GM18511 (cell line): ENCODE measurements at regions not wholly inside any gene's neighbourhood (a gene's known extent, or its start where the extent isn't known, plus 50 kb on each side); places are given as distances from the start of the nearest gene placed in this dataset.

Experiments used
- ATAC-seq: cut with Tn5 transposase; IDR thresholded peaks from one replicate; pipeline ENCODE4 v1.9.1; 2021; ENCODE audit warnings: mild to moderate bottlenecking, moderate library complexity; ENCODE audit not compliant: unreplicated experiment

DNA sequence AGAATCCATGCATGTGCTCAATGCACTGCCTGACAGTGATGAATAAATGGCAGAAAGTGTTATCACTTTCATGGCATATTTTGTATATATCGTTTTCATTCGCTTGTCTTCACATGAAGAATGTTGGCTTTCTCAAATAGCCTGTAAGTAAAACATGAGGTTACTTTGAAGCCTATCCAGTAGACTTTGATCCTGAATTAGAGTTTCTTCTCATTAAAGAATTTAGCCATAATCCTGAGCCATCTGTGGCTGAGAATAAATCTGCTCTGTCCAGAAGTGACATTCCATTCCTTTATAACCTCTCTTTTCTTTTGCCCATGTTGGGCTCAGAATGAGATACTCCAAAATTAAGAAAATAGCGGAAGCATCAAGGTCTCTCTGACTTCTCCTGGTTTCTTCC is 1071.7 kb upstream of the TENM4 start:
- ATAC-seq = no peak

DNA sequence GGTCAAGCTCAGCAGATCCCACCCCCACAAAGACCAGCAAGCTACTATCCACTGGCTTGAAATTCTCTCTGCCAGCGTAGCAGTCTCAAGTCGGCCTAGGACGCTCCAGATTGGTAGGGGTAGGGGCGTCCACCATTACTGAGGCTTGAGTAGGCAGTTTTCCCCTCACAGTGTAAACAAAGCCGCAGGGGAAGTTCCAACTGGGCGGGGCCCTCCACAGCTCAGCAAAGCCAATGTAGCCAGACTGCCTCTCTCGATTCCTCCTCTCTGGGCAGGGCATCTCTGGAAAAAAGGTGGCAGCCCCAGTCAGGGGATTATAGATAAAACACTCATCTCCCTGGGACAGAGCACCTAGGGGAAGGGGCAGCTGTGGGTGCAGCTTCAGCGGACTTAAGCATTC is 1064.9 kb upstream of the TENM4 start:
- ATAC-seq = no peak

DNA sequence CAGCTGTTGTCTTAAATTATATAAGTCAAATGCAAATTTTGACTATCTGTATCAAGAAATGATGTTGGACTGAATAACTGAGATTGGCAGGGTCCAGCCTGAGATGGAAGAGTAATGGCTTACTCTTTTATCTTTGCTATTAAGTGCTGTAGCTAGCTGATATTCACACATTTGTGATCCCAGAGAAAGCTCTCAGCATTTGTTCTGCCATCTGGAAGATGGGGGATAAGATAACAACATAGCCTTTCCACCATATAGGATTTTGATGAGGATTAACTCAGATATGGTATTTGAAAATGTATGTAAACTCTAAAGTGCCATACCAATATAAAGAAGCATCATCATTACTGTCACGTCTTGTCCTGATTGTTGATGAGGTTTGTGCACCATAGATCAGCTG is 1063.2 kb upstream of the TENM4 start:
- no peak for ATAC-seq

DNA sequence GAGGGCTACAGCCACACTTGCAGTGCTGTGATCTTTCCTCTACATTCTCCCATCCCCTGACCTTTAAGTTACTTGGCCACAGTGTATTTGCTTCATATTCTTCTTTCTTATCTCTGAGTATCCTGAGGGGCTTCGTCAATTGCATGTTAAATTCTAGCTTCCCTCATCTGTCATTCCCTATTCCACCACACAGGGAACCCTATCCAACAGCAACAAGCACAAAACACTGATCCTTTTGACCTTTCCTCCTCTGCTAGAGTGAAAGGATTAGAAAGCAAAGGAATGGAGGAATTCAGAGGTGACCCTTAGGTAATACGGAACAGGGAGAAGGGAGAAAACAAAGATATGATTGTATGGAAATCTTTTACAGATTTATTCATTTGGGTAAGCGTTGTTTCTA is 1061.7 kb upstream of the TENM4 start:
- no peak for ATAC-seq

DNA sequence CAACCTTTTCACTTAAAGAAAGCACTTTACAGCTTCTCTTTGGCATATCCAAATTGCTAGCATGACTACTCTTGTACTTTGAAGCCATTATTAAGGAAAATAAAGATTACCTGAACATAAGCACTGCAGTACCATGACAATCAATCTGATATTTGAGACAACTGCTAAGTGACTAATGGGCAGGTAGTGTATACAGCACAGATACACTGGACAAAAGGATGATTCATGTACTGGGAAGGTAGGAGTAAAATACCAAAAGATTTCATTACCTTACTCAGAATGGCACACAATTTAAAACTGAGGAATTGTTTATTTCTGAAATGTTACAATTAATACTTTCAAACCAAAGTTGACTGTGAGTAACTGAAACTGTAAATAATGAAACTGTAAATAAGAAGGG is 1054.3 kb upstream of the TENM4 start:
- ATAC-seq = no peak

DNA sequence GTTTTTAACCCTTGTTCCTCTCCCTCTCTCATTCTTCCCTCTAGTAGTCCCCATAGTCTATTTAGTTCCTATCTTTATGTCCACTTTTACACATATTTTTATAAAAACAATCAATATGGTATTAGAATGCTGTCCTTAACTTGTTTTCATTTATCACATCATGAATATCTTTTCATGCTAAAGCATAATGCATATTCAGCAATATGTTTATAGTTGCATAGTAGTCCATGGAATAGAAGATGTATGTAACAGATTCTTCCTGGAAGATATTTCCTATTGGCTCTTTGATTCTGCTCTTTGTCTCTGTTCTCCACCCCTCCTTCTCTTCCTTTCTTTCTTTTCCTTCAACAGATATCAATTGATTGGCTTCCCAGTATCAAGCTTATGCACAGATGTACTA is 1047.1 kb upstream of the TENM4 start:
- no peak for ATAC-seq

DNA sequence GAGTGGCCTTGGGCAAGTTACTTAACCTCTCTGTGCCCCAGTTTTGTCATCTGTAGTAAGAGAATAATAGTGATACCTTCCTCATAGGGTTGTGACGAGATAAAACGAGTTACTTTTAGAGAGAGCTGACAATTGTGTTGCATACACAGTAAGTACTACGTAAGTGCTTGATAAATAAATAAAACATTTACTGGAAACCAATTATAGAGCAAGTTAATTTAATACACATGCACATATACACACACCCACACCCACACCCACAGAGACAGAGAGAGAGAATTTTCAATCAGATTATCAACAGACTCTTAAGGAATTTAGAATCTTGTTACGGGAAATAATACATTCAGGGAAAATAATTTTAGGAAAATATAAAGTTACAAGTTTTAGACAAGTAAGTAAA is 1045.8 kb upstream of the TENM4 start:
- ATAC-seq = no peak

DNA sequence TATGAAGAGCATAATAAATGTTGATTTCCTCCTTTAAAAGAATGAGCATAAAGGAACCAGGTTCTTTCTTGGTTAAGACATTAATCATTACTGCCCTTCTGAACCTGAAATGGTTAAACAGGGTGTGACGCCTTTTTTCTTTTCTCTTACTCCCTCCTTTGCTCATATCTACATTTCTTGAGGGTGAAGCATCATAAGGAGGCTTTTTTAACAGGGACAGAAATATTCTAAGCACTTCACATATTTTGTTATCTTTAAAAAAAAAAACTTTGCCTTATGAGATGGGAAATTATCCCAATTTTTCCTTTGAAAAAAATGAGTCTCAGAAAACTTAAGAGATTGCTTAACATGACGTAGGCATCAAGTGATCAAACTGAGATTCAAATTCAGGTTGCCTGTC is 1036.3 kb upstream of the TENM4 start:
- no peak for ATAC-seq

DNA sequence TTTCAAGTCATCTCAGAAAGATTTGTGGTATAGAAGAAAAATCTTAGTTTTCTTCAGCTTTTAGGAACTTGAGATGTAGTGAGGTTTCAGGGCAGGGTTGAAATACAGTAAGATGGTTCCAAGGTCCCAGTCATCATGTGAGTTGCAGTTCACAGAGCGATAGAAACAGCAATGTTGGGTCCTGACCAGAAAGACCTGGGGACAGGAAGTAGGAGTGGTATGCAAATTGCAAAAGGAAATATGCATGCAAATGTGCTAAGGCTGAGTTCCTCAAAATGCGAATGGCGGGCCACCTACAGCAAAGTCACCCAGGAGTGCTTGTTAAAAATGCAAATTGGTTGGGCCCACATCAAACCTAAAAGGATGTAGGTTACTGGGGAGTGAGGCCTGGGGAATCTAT is 1032.7 kb upstream of the TENM4 start:
- no peak for ATAC-seq

DNA sequence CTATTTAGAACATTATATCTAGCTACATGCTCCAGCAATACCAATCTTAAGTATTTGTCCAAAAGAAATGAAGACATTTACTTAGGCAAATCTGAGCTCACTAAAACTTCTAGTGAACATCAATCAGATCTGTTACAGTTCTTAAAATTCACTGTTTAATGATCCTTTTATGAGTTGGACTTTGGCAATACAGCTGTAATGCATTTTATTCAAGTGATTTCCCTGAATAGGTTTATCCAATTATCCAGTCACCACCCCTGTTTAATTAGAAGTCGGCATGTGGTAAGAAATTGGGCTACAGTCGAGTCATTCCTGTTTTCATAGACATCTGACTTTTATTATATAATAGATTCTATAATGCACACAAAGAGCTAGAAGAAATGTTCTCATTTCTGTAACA is 1029.0 kb upstream of the TENM4 start:
- ATAC-seq = no peak

DNA sequence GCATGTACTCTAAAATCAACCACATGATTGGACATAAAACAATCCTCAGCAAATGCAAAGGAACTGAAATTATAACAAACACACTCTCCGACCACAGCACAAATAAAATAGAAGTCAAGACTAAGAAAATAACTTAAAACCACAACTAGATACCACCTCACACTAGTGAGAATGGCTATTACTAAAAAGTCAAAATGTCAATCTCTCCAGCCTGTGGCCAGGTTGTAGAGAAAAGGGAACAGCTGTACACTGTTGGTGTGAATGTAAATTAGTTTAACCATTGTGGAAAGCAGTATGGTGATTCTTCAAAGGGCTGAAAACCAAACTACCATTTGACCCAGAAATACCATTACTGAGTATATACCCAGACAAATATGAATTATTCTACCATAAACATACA is 1025.7 kb upstream of the TENM4 start:
- no peak for ATAC-seq

DNA sequence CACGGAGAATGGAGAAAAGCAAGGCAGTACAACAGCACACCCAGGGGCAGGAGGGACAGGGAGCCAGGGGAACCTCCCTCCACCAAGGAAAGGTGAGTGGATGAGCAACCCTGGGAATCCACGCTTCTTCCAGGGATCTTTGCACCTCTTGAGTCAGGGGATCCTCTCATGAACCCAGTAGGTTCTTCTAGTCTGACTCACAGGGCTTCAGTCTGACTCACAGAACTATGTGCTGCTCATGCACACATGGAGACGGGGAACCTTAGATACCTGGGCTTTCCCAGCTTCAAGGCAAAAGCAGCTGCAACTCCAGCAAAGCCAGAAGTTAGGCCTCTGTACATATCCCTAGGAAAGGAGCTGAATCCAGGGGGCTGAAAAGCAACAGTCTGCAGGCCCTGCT is 1021.4 kb upstream of the TENM4 start:
- ATAC-seq = no peak

DNA sequence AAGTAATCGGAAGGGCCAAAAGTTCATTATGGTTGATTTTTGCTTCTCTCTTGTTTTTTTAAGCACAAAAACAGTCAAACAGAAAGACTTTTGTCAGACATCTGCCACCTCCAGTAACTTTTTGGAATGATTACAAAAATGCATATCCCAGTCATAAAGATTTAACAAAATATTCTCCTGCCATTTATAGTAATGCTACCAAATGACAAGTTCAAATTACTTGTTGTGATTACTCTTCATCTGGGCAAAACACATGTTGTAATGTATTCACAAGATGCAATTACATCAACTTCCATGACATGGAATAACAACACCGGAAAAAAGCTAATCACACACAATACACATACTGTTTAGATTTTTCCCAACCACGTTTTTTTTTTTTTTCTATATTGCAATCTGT is 1017.5 kb upstream of the TENM4 start:
- ATAC-seq = no peak

DNA sequence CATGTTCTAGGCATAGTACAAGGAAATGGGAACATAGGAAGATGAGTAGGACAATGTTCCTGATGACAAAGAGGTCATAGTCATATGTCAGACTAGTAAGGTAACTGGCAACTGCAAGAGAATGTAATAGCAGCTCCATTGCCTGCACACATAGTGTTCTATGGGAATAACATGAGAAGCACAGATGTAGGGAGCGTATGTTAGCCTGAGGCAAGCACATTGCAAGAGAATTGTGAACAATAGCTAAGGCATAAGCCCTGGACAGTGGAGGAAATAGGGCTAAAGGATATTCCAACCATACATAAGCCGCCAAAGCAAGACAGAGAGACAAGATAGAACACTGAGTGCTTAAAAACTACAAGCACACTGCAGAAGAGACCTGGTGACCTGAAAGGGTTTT is 1017.0 kb upstream of the TENM4 start:
- no peak for ATAC-seq

DNA sequence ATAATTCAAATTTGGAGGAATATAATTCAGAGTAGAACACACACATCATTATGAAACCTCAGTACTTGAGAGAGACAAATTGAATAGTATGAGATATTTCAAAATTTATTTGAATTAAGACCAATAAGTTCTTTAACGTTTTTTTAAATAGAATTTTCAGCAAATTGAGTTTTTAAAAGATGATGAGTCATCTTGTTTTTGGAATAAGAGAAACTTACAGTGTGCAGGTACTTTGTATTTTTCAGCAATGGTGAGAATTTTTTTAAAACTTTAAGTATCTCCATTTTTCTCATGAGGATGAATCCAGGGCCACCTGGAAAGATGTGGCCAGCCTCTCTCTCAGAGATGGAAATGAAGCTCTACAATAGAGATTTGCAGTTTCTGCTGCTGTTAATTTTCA is 1015.0 kb upstream of the TENM4 start:
- ATAC-seq = no peak

DNA sequence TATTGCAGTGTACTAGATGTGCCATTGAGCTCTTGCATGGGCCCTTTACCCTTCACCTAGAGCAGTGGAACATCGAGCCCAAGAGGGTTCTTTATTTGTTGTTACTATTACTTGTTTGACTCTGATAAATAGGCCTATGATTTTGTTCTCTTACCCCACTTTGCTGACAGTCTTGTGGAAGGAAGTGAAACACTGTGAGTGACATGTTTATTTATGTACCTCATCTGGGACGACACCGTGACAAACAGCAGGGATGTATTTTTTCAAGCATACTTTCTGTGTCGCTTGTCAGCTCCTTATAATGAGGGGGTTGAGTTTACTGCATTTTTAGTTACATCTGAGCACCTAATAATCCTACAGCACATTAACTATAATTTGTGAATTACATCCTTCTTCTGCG is 1010.3 kb upstream of the TENM4 start:
- ATAC-seq = no peak

DNA sequence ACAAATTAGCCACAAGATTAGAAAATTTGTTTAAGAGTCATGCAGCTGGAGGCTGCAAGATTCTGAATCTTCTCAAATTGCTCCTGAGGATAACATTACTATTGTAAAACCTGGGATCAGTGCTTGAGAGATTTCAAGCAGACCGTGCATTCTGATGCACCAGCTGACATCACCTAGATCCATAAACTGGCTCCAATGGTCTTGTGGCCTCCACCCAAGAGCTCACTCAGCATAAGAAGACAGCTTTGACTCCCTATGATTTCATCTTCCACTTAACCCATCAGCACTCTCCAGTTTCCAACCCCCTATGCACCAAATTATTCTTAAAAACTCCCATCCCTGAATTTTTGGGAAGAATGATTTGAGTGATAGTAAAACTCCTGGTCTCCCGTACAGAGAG is 1007.9 kb upstream of the TENM4 start:
- ATAC-seq = no peak

DNA sequence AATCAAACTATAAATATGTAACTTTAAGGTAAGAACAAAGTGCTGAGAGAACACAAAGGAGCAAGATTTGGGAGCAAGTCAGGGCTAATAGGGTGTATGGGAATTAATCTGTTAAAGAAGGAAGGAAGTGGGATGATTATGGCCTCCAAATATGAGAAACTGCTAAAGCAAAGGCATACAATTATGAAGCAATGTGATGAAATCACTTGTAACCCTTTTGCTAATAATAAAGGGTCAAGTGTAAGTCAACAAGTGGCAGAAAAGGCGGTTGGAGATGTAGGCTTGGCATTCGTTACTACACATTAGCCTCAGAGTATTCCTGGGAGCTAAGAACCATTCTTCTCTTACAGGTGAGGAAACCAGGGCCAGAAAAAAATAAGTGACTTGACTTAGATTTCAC is 1002.3 kb upstream of the TENM4 start:
- no peak for ATAC-seq

DNA sequence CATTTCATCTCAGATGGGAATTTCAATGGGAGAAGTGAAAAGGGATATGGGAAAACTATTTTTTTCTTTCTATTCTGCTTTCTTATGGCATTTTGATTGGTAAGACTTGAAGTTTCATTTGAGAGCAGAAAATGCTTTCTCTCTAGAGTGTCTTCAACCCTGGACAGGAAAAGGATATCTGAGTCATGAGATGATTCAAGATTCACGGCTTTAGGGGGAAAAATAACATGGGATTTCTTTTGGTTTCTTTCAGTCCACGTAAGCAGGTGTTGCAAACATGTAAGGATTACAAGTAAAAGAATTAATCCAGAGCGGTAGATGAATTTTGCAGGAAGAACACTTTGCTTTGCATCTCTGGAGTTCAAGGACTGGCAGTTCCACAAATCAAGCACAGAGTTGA is 1001.0 kb upstream of the TENM4 start:
- no peak for ATAC-seq

DNA sequence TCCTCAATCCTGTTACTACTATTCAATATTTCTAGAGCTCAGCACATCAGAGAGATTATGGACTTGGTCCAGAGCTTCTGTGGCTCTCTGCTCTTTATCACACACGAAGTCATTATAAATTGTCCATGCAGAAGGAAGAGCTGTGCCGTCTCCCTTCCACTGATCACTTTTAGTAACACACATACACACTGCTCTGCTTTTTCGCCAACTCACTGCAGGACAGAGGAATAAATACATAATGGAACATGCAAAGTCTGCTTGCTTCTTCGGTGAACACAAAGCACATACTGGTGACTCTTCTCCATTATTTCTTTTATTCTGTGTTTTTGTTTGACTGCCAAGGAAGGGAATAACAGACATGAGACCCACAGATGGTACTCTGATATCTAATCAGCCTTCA is 1000.0 kb upstream of the TENM4 start:
- ATAC-seq = no peak

DNA sequence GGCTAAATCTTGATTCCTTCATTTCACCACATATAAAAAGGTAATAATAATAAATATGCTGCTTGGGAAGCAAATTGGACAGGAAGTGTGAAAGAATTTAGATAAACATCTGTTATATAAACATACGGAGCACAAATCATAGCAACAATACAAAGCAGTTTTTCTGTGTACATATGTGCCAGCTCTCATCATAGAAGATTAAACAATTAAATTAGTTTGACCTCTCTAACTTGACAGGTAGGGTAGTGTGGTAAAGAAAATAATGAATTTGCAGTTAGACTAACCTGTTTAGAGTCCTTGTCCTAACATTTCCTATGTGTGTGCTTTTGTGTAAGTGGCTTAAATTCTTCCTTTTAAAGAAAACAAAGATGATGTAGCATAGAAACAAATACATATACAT is 995.7 kb upstream of the TENM4 start:
- no peak for ATAC-seq

DNA sequence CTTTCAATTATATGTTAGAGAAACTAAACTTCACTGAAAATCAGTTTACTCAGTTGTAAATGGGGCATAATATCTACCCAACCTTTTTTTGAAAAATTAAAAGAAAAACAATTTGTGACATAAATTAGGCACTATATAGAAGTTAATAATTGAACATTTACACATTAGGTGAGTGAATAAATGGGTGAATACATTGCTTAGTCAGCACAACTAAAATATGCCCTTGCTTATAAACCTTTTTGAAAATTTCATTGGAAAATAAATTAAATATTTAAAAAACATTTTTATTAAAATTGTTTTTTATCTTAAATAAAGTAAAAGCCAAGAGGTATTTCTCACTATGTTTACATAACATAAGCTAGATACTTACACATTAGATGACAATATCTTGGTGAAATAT is 994.5 kb upstream of the TENM4 start:
- no peak for ATAC-seq

DNA sequence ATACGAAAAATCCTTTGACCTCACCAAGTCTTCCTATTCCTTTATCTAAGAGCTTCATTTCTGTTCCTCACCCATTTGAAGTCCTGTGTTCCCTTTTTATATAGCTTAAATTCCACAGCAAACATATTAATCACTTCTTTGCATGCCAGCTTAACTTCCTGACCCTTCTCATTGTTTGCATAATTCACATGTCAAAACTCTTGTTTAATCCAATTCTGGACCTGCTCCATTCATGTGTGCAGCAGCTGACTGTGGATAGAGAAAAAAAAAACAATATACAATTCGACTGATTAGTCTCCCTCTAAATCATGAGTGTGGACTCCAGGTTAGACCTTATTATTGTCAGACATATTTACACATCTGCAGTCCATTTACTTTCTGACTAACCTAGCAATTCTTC is 991.2 kb upstream of the TENM4 start:
- ATAC-seq = no peak

DNA sequence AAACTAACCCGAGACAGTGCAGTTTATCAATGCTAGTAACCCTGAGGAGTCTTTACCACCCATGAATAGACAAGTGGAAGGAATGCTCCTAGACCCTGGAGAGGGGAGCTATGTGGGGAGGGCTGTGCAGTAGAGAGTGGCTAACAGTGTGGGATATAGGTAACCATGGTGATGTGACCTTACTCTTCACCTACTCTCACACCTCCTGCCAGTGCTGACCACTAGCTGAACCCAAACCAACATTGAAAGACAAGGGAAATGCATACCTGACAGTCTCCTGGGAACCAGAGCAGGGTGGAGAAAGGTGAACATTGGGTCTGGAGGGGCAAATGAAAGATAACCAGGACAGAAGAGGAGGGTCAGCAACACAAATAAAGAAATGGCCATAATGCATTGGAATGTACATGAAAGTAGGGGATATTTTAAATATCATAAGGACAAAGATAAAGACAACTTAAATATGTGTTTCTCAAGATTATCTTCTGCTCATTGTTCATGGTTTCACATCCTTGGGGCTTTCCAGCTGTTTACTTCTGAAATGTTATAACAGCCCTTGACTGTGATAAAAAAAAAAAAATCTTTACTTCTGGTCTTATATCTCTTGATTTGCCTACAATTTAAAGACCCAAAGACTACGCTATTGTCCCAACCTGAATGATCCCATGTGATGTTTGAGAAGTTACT is 983.3 kb upstream of the TENM4 start:
- no peak for ATAC-seq
